Vagina (tissue), 2 donors: ENCODE measurements at regions not wholly inside any gene's neighbourhood (a gene's known extent, or its start where the extent isn't known, plus 50 kb on each side); places are given as distances from the start of the nearest gene placed in this dataset.

Experiments
- CTCF ChIP-seq, 3 experiments: fragments of 450-650 bp in 2 of 3; fragments of 200-600 bp in 1 of 3; sonication (generic) in 1 of 3; IDR thresholded peaks; one replicate each; pipeline ENCODE4 v1.5.1; 2017 to 2019; ENCODE audit warnings: antibody characterized with exemption in 3 of 3, mild to moderate bottlenecking in 2 of 3, moderate library complexity in 2 of 3
- POLR2A ChIP-seq, 2 donors: fragments of 450-650 bp; IDR thresholded peaks; one replicate each; pipeline ENCODE4 v1.6.1; 2017; ENCODE audit warnings: antibody characterized with exemption in 2 of 2, mild to moderate bottlenecking in 2 of 2, moderate library complexity in 2 of 2
- POLR2AphosphoS5 ChIP-seq, 2 donors: sonication (generic); formaldehyde crosslinking; IDR thresholded peaks; one replicate each; pipeline ENCODE4 v1.9.0; 2017; ENCODE audit warnings: antibody characterized with exemption in 2 of 2, mild to moderate bottlenecking in 2 of 2, low read depth in 1 of 2; ENCODE audit not compliant: insufficient read depth in 1 of 2

- no peak for TF ChIP-seq CTCF (IDR thresholded peaks at IDR 0.05)
- no peak for TF ChIP-seq POLR2AphosphoS5 (IDR thresholded peaks at IDR 0.05; ENCODE audit: insufficient read depth in 1 of 2, low read depth in 1 of 2)
- no peak for TF ChIP-seq POLR2A (IDR thresholded peaks at IDR 0.05)
Observed at GRCh38 chr4:134883831-134884449, 682.4 kb upstream of the PABPC4L start.
